NCI-H446 (cell line): ENCODE measurements at regions not wholly inside any gene's neighbourhood (a gene's known extent, or its start where the extent isn't known, plus 50 kb on each side); places are given as distances from the start of the nearest gene placed in this dataset.

Source experiments
- DNase-seq, 2 experiments: peaks; one replicate each; lab custom pipeline; 2025; lab: John Stamatoyannopoulos, UW

DNA sequence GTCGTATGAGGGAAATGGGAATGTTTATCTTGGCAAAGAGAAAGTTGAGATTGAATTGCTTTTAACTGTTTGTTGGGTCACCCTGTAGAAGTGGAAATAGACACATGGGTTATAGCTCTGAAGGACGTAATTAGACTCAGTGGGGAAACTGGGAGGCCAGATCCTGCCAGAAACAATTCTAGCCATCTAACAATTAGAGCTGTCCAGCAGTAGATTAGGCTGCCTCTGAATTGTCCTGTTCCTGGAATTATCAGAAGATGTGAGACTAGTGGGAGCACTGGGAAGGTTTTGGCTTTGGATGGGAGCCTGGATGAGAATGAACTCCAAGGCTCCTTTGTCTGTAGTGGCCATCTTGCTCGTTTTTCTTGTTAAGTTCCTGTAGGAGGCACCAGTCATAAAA, 61.9 kb upstream of the IGFBP7 start:
- no peak for DNase-seq

DNA sequence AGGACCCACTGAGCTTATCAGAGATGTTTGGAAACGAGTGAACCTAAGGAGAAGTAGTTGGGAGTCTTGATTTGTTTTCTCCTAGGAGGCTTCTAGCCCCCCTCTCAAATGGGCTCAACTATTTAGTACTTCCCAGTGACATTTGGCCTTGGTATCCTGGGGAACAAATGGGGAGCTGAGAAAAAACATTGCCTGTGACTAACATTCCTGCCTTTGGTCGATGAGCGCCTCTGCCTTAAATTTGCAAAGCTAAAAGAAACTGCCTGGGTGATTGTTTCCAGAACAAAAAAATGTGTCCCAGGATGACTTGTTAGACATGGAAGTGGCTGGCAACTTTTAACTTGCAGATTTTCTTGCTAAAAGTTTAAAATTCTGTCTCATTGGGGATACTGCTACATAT, 58.8 kb upstream of the IGFBP7 start:
- DNase-seq = no peak

DNA sequence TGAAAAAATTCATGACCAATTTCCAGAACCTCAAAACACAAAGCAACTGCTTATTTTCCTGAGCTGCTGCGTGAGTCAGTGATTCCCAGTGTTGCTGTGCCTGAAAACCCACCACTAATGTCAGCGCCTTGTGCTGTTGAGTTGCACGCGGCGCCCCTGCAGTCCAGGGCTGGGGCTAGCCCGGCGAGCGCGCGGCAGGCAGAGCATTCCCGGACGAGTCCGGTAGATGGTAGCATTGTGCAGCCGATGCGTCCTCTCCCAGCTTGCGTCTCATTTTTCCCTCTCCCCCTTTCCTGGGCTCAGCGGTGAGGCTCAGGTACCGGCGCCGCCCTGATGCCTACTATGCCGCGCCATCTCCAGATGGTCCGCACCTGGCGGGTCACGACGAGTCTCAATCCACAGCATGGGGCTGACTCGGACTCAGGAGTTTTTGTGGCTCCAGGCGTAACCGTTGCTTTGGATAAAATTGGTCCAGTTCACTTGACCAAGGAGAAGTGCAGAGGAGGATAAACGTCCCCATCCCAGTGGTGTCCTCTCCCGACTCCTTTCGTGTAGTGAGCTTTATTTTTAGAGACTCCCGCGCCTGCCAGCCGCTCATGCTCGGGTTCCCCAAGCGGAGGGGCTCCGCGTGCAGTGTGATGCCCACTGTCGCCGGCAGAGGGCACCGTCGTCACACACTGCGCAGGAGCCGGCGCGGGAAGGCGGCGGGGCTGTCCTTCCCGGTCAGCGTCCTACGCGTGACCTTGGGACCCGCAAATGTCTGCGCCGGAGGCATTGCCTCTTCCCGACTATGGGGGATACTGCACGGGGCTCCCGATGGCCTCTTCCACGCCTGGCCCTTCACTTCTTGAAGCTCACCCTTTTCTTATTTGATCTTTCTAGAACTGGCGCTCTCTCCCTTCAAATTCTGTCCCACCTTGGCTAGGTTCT, 53.6 kb upstream of the IGFBP7 start:
- DNase-seq = peak; percentile 65 to 89

DNA sequence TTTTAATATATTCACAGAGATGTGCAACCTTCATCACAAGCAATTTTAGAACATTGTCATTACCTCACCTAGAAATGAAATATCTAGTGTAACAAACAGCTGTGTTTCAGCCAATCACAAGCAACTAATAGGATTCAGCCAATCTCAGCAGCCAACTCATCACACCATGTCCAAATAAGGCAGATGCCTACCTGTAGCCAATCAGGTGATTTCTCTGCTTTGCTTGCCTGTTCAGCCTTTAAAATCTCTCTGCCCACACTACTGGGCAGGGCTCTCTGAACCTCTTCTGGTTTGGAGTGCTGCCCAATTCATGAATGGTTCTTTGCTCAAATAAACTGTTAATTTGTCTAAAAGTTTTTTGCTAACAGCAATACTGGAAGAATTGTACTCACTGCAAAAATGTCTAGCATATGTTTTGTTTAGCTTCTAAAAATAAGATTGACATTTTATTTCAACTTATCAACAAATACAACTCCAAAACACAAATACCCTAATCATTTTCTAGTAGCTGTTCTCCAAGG, 52.4 kb upstream of the IGFBP7 start:
- no peak for DNase-seq
